ENCODE measurements at regions not wholly inside any gene's neighbourhood (a gene's known extent, or its start where the extent isn't known, plus 50 kb on each side); places are given as distances from the start of the nearest gene placed in this dataset.
"Not testable (repeated sequence)": the region's sequence is repeated elsewhere in the genome, so short reads cannot be mapped to it uniquely, and the experiment has no call there.

- Histone ChIP-seq H3K27me3 (ENCODE audit: control insufficient read depth, insufficient read depth, low read length) (no peaks in the 10 kb centered on the region), H3K9ac (ENCODE audit: low read length in 3 of 3) (no peak overlapping the region), H3K9me3 (ENCODE audit: control insufficient read depth in 2 of 3, insufficient read depth in 1 of 3, low read length in 3 of 3) (no peaks in the 10 kb centered on the region), H3K36me3 (ENCODE audit: control insufficient read depth in 2 of 3, insufficient read depth in 3 of 3, low read length in 3 of 3) (no peaks in the 10 kb centered on the region), H3K27ac (ENCODE audit: low read depth in 2 of 2, low read length in 2 of 2) (no peak overlapping the region), H3K4me1 (ENCODE audit: control insufficient read depth in 2 of 3, insufficient read depth in 2 of 3, low read depth in 1 of 3, low read length in 3 of 3) (no peaks in the 10 kb centered on the region), H3K4me3 (ENCODE audit: low read length in 3 of 3) (no peak overlapping the region)
- intact Hi-C loops (cut with DNase I) = no loop called here
- DNase-seq = no peak
- TF ChIP-seq CTCF (IDR thresholded peaks at IDR 0.05; ENCODE audit: borderline replicate concordance, extremely low read depth, insufficient read depth) = no peak
- no peak for FAIRE-seq
Observed at GRCh38 chr4:83947125-83947829, 411.4 kb downstream of the GPAT3 start.

- H3K36me3 ChIP-seq (ENCODE audit: control insufficient read depth in 2 of 3, insufficient read depth in 3 of 3, low read length in 3 of 3); intact Hi-C loops (cut with DNase I); DNase-seq; FAIRE-seq; H3K4me1 ChIP-seq (ENCODE audit: control insufficient read depth in 2 of 3, insufficient read depth in 2 of 3, low read depth in 1 of 3, low read length in 3 of 3); H3K27ac ChIP-seq (ENCODE audit: low read depth in 2 of 2, low read length in 2 of 2); H3K9me3 ChIP-seq (ENCODE audit: control insufficient read depth in 2 of 3, insufficient read depth in 1 of 3, low read length in 3 of 3); H3K4me3 ChIP-seq (ENCODE audit: low read length in 3 of 3); H3K9ac ChIP-seq (ENCODE audit: low read length in 3 of 3); H3K27me3 ChIP-seq (ENCODE audit: control insufficient read depth, insufficient read depth, low read length): not testable (repeated sequence)
Observed at GRCh38 chr4:83943691-83944090, 407.8 kb downstream of the GPAT3 start.

GRCh38 chr4:83932750-83933391 lies 397.0 kb downstream of the GPAT3 start:
- no peak overlapping the region for H3K27ac ChIP-seq (ENCODE audit: low read depth in 2 of 2, low read length in 2 of 2)
- intact Hi-C loops (cut with DNase I) = no loop called here
- FAIRE-seq (no peak), DNase-seq (no peak)
- no peaks in the 10 kb centered on the region for H3K9me3 ChIP-seq (ENCODE audit: control insufficient read depth in 2 of 3, insufficient read depth in 1 of 3, low read length in 3 of 3)
- no peak overlapping the region for H3K9ac ChIP-seq (ENCODE audit: low read length in 3 of 3)
- no peaks in the 10 kb centered on the region for H3K27me3 ChIP-seq (ENCODE audit: control insufficient read depth, insufficient read depth, low read length)
- H3K4me3 ChIP-seq (ENCODE audit: low read length in 3 of 3) = no peak overlapping the region
- H3K4me1 ChIP-seq (ENCODE audit: control insufficient read depth in 2 of 3, insufficient read depth in 2 of 3, low read depth in 1 of 3, low read length in 3 of 3) = no peaks in the 10 kb centered on the region
- TF ChIP-seq CTCF (IDR thresholded peaks at IDR 0.05; ENCODE audit: borderline replicate concordance, extremely low read depth, insufficient read depth) = no peak
- H3K36me3 ChIP-seq (ENCODE audit: control insufficient read depth in 2 of 3, insufficient read depth in 3 of 3, low read length in 3 of 3) = no peaks in the 10 kb centered on the region

- Histone ChIP-seq H3K4me3 (ENCODE audit: low read length in 3 of 3) (no peak overlapping the region), H3K27me3 (ENCODE audit: control insufficient read depth, insufficient read depth, low read length) (no peaks in the 10 kb centered on the region), H3K9ac (ENCODE audit: low read length in 3 of 3) (no peak overlapping the region), H3K9me3 (ENCODE audit: control insufficient read depth in 2 of 3, insufficient read depth in 1 of 3, low read length in 3 of 3) (no peaks in the 10 kb centered on the region), H3K36me3 (ENCODE audit: control insufficient read depth in 2 of 3, insufficient read depth in 3 of 3, low read length in 3 of 3) (no peaks in the 10 kb centered on the region), H3K27ac (ENCODE audit: low read depth in 2 of 2, low read length in 2 of 2) (no peak overlapping the region), H3K4me1 (ENCODE audit: control insufficient read depth in 2 of 3, insufficient read depth in 2 of 3, low read depth in 1 of 3, low read length in 3 of 3) (no peaks in the 10 kb centered on the region)
- intact Hi-C loops (cut with DNase I) = no loop called here
- no peak for FAIRE-seq
- no peak for TF ChIP-seq CTCF (IDR thresholded peaks at IDR 0.05; ENCODE audit: borderline replicate concordance, extremely low read depth, insufficient read depth)
- no peak for DNase-seq
Observed at GRCh38 chr4:83931659-83932438, 395.9 kb downstream of the GPAT3 start.
